ENCODE measurements at regions not wholly inside any gene's neighbourhood (a gene's known extent, or its start where the extent isn't known, plus 50 kb on each side); places are given as distances from the start of the nearest gene placed in this dataset.

- TF ChIP-seq EZH2 (IDR thresholded peaks at IDR 0.05; ENCODE audit: low read length, missing control alignments): no peak
- no peak for TF ChIP-seq CTCF (conservative IDR thresholded peaks at IDR 0.05 in 1 of 2, IDR thresholded peaks at IDR 0.05 in 1 of 2; ENCODE audit: low read depth in 1 of 2, low read length in 2 of 2)
- no peak overlapping the region for H3K27ac ChIP-seq (ENCODE audit: insufficient read depth, low read length)
- no peak for DNase-seq (ENCODE audit: low read depth in 2 of 2)
- no peak overlapping the region for H3K9ac ChIP-seq (ENCODE audit: insufficient read depth, low read length)
- H3K9me3 ChIP-seq (ENCODE audit: control insufficient read depth, insufficient read depth, low read depth, low read length): no peaks in the 10 kb centered on the region
- H3K79me2 ChIP-seq (ENCODE audit: control insufficient read depth, insufficient read depth, low read length): no peaks in the 10 kb centered on the region
- H3K4me1 ChIP-seq (ENCODE audit: control insufficient read depth, extremely low read depth, insufficient read depth, low read length): no peaks in the 10 kb centered on the region
- H4K20me1 ChIP-seq (ENCODE audit: control insufficient read depth, extremely low read depth, insufficient read depth, low read length): no peaks in the 10 kb centered on the region
- H3K4me3 ChIP-seq (replicated peaks in 1 of 4; ENCODE audit: control extremely low read depth in 1 of 4, insufficient read depth in 1 of 4, low read depth in 3 of 4, low read length in 4 of 4): no peak overlapping the region
- H3K27me3 ChIP-seq (ENCODE audit: control insufficient read depth, insufficient read depth, low read length): no peaks in the 10 kb centered on the region
- no peak overlapping the region for H2AFZ ChIP-seq (ENCODE audit: low read length)
- no peak overlapping the region for H3K4me2 ChIP-seq (ENCODE audit: extremely low read depth, insufficient read depth, low read length)
- no peaks in the 10 kb centered on the region for H3K36me3 ChIP-seq (ENCODE audit: control insufficient read depth, insufficient read depth, low read length)
These were observed 415.6 kb downstream of the NPHP4 start for GRCh38 chr1:5576673-5577065.

GRCh38 chr1:5576011-5576672 lies 416.1 kb downstream of the NPHP4 start:
- TF ChIP-seq CTCF (conservative IDR thresholded peaks at IDR 0.05 in 1 of 2, IDR thresholded peaks at IDR 0.05 in 1 of 2; ENCODE audit: low read depth in 1 of 2, low read length in 2 of 2) (no peak), EZH2 (IDR thresholded peaks at IDR 0.05; ENCODE audit: low read length, missing control alignments) (no peak)
- H3K4me2 ChIP-seq (ENCODE audit: extremely low read depth, insufficient read depth, low read length): no peak overlapping the region
- no peak overlapping the region for H3K9ac ChIP-seq (ENCODE audit: insufficient read depth, low read length)
- no peaks in the 10 kb centered on the region for H3K36me3 ChIP-seq (ENCODE audit: control insufficient read depth, insufficient read depth, low read length)
- no peaks in the 10 kb centered on the region for H3K9me3 ChIP-seq (ENCODE audit: control insufficient read depth, insufficient read depth, low read depth, low read length)
- no peak overlapping the region for H2AFZ ChIP-seq (ENCODE audit: low read length)
- no peaks in the 10 kb centered on the region for H3K79me2 ChIP-seq (ENCODE audit: control insufficient read depth, insufficient read depth, low read length)
- no peaks in the 10 kb centered on the region for H3K4me1 ChIP-seq (ENCODE audit: control insufficient read depth, extremely low read depth, insufficient read depth, low read length)
- H3K27me3 ChIP-seq (ENCODE audit: control insufficient read depth, insufficient read depth, low read length): no peaks in the 10 kb centered on the region
- no peak overlapping the region for H3K27ac ChIP-seq (ENCODE audit: insufficient read depth, low read length)
- H4K20me1 ChIP-seq (ENCODE audit: control insufficient read depth, extremely low read depth, insufficient read depth, low read length): no peaks in the 10 kb centered on the region
- H3K4me3 ChIP-seq (replicated peaks in 1 of 4; ENCODE audit: control extremely low read depth in 1 of 4, insufficient read depth in 1 of 4, low read depth in 3 of 4, low read length in 4 of 4): no peak overlapping the region
- DNase-seq (ENCODE audit: low read depth in 2 of 2): no peak

- no peak for TF ChIP-seq CTCF (conservative IDR thresholded peaks at IDR 0.05 in 1 of 2, IDR thresholded peaks at IDR 0.05 in 1 of 2; ENCODE audit: low read depth in 1 of 2, low read length in 2 of 2)
- no peak for TF ChIP-seq EZH2 (IDR thresholded peaks at IDR 0.05; ENCODE audit: low read length, missing control alignments)
- H3K9ac ChIP-seq (ENCODE audit: insufficient read depth, low read length): no peak overlapping the region
- H3K36me3 ChIP-seq (ENCODE audit: control insufficient read depth, insufficient read depth, low read length): no peaks in the 10 kb centered on the region
- H3K27ac ChIP-seq (ENCODE audit: insufficient read depth, low read length): no peak overlapping the region
- H3K27me3 ChIP-seq (ENCODE audit: control insufficient read depth, insufficient read depth, low read length): no peaks in the 10 kb centered on the region
- no peaks in the 10 kb centered on the region for H3K79me2 ChIP-seq (ENCODE audit: control insufficient read depth, insufficient read depth, low read length)
- no peaks in the 10 kb centered on the region for H3K9me3 ChIP-seq (ENCODE audit: control insufficient read depth, insufficient read depth, low read depth, low read length)
- H3K4me2 ChIP-seq (ENCODE audit: extremely low read depth, insufficient read depth, low read length): no peak overlapping the region
- H3K4me3 ChIP-seq (replicated peaks in 1 of 4; ENCODE audit: control extremely low read depth in 1 of 4, insufficient read depth in 1 of 4, low read depth in 3 of 4, low read length in 4 of 4): no peak overlapping the region
- no peaks in the 10 kb centered on the region for H4K20me1 ChIP-seq (ENCODE audit: control insufficient read depth, extremely low read depth, insufficient read depth, low read length)
- H2AFZ ChIP-seq (ENCODE audit: low read length): no peak overlapping the region
- no peak for DNase-seq (ENCODE audit: low read depth in 2 of 2)
- no peaks in the 10 kb centered on the region for H3K4me1 ChIP-seq (ENCODE audit: control insufficient read depth, extremely low read depth, insufficient read depth, low read length)
These were observed 416.8 kb downstream of the NPHP4 start for GRCh38 chr1:5575396-5575940.

All from fibroblast of lung (primary cell).